Hepatocyte (in vitro differentiated cells): ENCODE measurements at regions not wholly inside any gene's neighbourhood (a gene's known extent, or its start where the extent isn't known, plus 50 kb on each side); places are given as distances from the start of the nearest gene placed in this dataset.

Source experiments
- DNase-seq: peaks from one replicate; pipeline ENCODE4 v3.0.0-alpha.2; 2016; ENCODE audit warnings: low spot score
- H2AFZ ChIP-seq: fragments of 200-600 bp; sonication (generic); 2 replicates; pipeline ENCODE4 v1.6.0; 2016; ENCODE audit warnings: antibody characterized with exemption, mild to moderate bottlenecking
- H3K27ac ChIP-seq: fragments of 200-600 bp; sonication (generic); 2 replicates; pipeline ENCODE4 v1.5.1; 2016; ENCODE audit warnings: mild to moderate bottlenecking
- H3K27me3 ChIP-seq: fragments of 200-600 bp; sonication (generic); 2 replicates; pipeline ENCODE4 v1.6.1; 2016
- H3K36me3 ChIP-seq: fragments of 200-600 bp; sonication (generic); replicated peaks from 2 replicates; pipeline ENCODE4 v1.5.1; 2016; ENCODE audit warnings: low read depth; ENCODE audit not compliant: insufficient read depth
- H3K4me1 ChIP-seq: fragments of 200-600 bp; sonication (generic); 2 replicates; pipeline ENCODE4 v1.5.1; 2016; ENCODE audit warnings: mild to moderate bottlenecking, moderate library complexity; ENCODE audit not compliant: insufficient read depth
- H3K4me2 ChIP-seq: fragments of 200-600 bp; sonication (generic); 2 replicates; pipeline ENCODE4 v1.6.0; 2016
- H3K4me3 ChIP-seq: fragments of 200-600 bp; sonication (generic); 2 replicates; pipeline ENCODE4 v1.5.1; 2016; ENCODE audit warnings: mild to moderate bottlenecking
- H3K79me2 ChIP-seq: fragments of 200-600 bp; sonication (generic); 2 replicates; pipeline ENCODE4 v1.6.0; 2017; ENCODE audit warnings: mild to moderate bottlenecking
- H3K9me2 ChIP-seq: fragments of 200-600 bp; sonication (generic); replicated peaks from 2 replicates; pipeline ENCODE4 v1.6.0; 2017; ENCODE audit warnings: mild to moderate bottlenecking; ENCODE audit not compliant: insufficient read depth
- H3K9me3 ChIP-seq: fragments of 200-600 bp; sonication (generic); 2 replicates; pipeline ENCODE4 v1.5.1; 2016; ENCODE audit warnings: low read depth, mild to moderate bottlenecking
- H4K20me1 ChIP-seq: fragments of 200-600 bp; sonication (generic); 2 replicates; pipeline ENCODE4 v1.6.0; 2016; ENCODE audit warnings: mild to moderate bottlenecking; ENCODE audit not compliant: insufficient read depth, poor library complexity, severe bottlenecking
- CTCF ChIP-seq: fragments of 200-600 bp; sonication (generic); IDR thresholded peaks from 2 replicates; pipeline ENCODE4 v1.5.1; 2016; ENCODE audit warnings: antibody characterized with exemption, mild to moderate bottlenecking; ENCODE audit not compliant: poor library complexity
- EZH2 ChIP-seq: fragments of 200-600 bp; sonication (generic); IDR thresholded peaks from 2 replicates; pipeline ENCODE4 v1.6.1; 2016; ENCODE audit warnings: antibody characterized with exemption, mild to moderate bottlenecking, borderline replicate concordance
- EZH2phosphoT487 ChIP-seq: fragments of 200-600 bp; sonication (generic); IDR thresholded peaks from one replicate; pipeline ENCODE4 v1.6.1; 2018; ENCODE audit warnings: antibody characterized with exemption, mild to moderate bottlenecking, low read depth, moderate library complexity; ENCODE audit not compliant: unreplicated experiment, severe bottlenecking
- WGBS: methylation state at CpG from one replicate; pipeline ENCODE4 v1.1.6; 2016; ENCODE audit warnings: low lambda C conversion rate; ENCODE audit errors: missing lambda C conversion rate; 5-methylcytosine and 5-hydroxymethylcytosine counted together

DNA sequence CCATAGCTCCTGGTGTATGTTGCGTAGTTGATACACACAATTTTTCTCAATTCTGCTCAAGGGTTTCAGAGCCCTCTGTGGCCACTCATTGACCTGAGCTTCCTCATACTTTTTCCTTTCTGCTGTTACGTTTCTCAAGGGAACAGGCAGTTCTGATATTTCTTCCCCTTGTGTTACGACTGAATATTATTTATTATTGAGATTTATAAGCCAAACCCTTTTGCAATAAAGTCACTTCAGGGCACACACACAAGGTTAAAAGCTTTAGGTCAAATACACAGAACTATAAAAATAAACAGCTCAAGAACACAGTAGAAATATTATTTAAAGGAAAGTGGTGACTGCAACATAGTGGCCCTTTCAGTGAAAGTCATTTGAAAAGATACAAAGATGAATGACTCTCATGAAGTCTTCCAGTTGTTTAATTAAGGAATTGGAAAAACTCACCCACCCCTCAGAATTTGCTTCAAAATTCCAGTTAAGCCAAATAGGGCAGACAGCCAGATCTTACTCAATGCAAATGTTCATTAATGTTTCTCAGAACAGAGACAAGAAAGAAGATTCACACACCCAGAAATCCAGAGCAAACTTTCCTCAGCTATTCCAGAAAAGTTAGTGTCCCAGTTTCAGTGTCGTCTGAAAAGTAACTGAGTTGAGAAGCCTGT lies 179.7 kb downstream of the TRIB2 start:
- DNase-seq: no peak
- Histone ChIP-seq H3K36me3 (no peaks in the 10 kb centered on the region), H3K79me2 (no peaks in the 10 kb centered on the region), H2AFZ (no peak overlapping the region), H3K4me2 (no peak overlapping the region), H3K4me3 (no peak overlapping the region), H3K4me1 (no peaks in the 10 kb centered on the region), H3K27ac (no peak overlapping the region), H3K27me3 (no peaks in the 10 kb centered on the region), H3K9me3 (no peaks in the 10 kb centered on the region), H3K9me2 (no peaks in the 10 kb centered on the region), H4K20me1 (no peaks in the 10 kb centered on the region)
- TF ChIP-seq CTCF: no peak
- TF ChIP-seq EZH2: no peak
- TF ChIP-seq EZH2phosphoT487: no peak
- WGBS: 74% methylated on average over 4 of the region's 4 CpGs

DNA sequence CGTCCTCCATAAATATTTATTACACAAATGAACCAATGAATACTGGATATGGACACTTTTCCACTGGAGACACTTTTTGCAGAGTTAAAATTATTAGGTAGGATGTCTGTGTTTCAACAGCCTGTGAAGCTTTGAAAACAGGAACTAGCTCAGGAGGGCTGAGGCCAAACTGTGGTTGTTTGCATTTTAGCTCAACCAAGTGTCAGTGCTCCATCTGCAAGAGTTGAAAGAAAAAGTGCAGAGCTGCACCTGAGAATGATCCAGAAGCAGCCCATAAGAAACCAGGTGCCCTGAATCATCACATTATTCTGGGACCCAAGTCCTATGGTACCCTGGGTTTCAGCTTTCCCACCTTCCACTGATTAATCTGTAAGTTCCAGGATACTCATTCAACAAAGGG lies 180.4 kb downstream of the TRIB2 start:
- Histone ChIP-seq H3K36me3 (no peaks in the 10 kb centered on the region), H3K79me2 (no peaks in the 10 kb centered on the region), H3K4me1 (no peaks in the 10 kb centered on the region), H3K27me3 (no peaks in the 10 kb centered on the region), H3K4me3 (no peak overlapping the region), H2AFZ (no peak overlapping the region), H4K20me1 (no peaks in the 10 kb centered on the region), H3K9me3 (no peaks in the 10 kb centered on the region), H3K27ac (no peak overlapping the region), H3K4me2 (no peak overlapping the region), H3K9me2 (no peaks in the 10 kb centered on the region)
- 91% methylated on average over 1 of the region's 1 CpG for WGBS
- no peak for TF ChIP-seq EZH2
- TF ChIP-seq EZH2phosphoT487: no peak
- TF ChIP-seq CTCF: no peak
- no peak for DNase-seq

DNA sequence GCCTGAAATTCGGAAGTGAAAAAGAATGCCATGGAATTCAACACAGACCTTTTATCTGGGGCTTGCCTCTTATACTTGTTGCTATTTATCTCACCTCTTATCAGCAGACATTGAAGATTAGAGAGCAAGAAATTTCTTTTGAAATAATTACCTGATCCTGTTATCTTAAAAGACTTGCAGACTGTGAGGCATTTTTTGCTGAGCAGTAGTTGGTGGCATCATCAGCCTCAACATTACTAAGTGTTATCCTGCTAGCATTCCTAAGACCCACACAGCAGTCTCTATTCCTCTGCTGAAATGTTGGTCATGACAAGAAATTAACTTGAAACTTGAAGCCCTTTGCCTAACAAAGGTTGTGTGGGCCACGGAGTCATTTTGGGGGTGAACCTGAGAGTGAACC lies 186.5 kb downstream of the TRIB2 start:
- Histone ChIP-seq H3K27me3 (no peaks in the 10 kb centered on the region), H3K4me1 (no peaks in the 10 kb centered on the region), H2AFZ (no peak overlapping the region), H3K27ac (no peak overlapping the region), H3K4me3 (no peak overlapping the region), H3K9me2 (no peaks in the 10 kb centered on the region), H3K79me2 (no peaks in the 10 kb centered on the region), H4K20me1 (no peaks in the 10 kb centered on the region), H3K36me3 (no peaks in the 10 kb centered on the region), H3K4me2 (no peak overlapping the region), H3K9me3 (no peaks in the 10 kb centered on the region)
- 67% methylated on average over 2 of the region's 2 CpGs for WGBS
- DNase-seq: no peak
- TF ChIP-seq EZH2phosphoT487: no peak
- no peak for TF ChIP-seq CTCF
- TF ChIP-seq EZH2: no peak

DNA sequence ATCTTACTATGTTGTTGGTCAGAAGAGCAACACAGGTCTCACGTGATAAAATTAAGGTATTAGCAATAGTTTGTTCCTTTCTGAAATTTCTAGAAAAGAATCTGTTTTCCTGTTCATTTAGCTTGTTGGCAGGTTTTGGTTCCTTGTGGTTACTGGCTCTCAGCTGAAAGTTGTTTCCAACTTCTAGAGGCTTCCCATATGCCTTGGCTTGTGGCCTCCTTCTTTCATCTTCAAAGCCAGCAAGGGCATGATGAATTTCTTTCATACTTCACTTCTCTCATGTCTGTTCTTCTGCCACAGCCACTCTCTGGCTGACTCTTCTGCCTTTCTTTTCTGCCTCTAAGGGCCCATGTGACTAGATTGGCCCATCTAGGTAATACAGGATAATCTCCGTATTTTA lies 193.7 kb downstream of the TRIB2 start:
- TF ChIP-seq EZH2 (no peak), CTCF (no peak), EZH2phosphoT487 (no peak)
- Histone ChIP-seq H3K79me2 (no peaks in the 10 kb centered on the region), H3K9me2 (no peaks in the 10 kb centered on the region), H3K36me3 (no peaks in the 10 kb centered on the region), H3K4me3 (no peak overlapping the region), H3K27ac (no peak overlapping the region), H2AFZ (no peak overlapping the region), H4K20me1 (no peaks in the 10 kb centered on the region), H3K4me1 (no peaks in the 10 kb centered on the region), H3K9me3 (no peaks in the 10 kb centered on the region), H3K4me2 (no peak overlapping the region), H3K27me3 (no peaks in the 10 kb centered on the region)
- no peak for DNase-seq
- WGBS: 97% methylated on average over 2 of the region's 2 CpGs
